ENCODE measurements at regions not wholly inside any gene's neighbourhood (a gene's known extent, or its start where the extent isn't known, plus 50 kb on each side); places are given as distances from the start of the nearest gene placed in this dataset.

- Mint-ChIP-seq H3K4me3 (no peak overlapping the region), H3K9me3 (no peaks in the 10 kb centered on the region), H3K4me1 (no peaks in the 10 kb centered on the region), H3K27me3 (ENCODE audit: low read depth) (peaks cover 21% of the 10 kb centered on the region), H3K36me3 (no peaks in the 10 kb centered on the region), H3K27ac (no peak overlapping the region)
- TF ChIP-seq CTCF (IDR thresholded peaks at IDR 0.05; ENCODE audit: unreplicated experiment): no peak
- DNase-seq (ENCODE audit: low spot score in 2 of 2, unreplicated experiment in 2 of 2): no peak
These were observed 375.2 kb downstream of the AACS start for GRCh38 chr12:125440399-125440798.

GRCh38 chr12:125443341-125443740 is 378.1 kb downstream of the AACS start:
- TF ChIP-seq CTCF (IDR thresholded peaks at IDR 0.05; ENCODE audit: unreplicated experiment): no peak
- Mint-ChIP-seq H3K4me1 (no peaks in the 10 kb centered on the region), H3K27ac (no peak overlapping the region), H3K4me3 (no peak overlapping the region), H3K9me3 (peaks cover 5% of the 10 kb centered on the region), H3K27me3 (ENCODE audit: low read depth) (peaks cover 6% of the 10 kb centered on the region), H3K36me3 (no peaks in the 10 kb centered on the region)
- no peak for DNase-seq (ENCODE audit: low spot score in 2 of 2, unreplicated experiment in 2 of 2)

- no peak for DNase-seq (ENCODE audit: low spot score in 2 of 2, unreplicated experiment in 2 of 2)
- no peaks in the 10 kb centered on the region for H3K4me1 Mint-ChIP-seq
- H3K27ac Mint-ChIP-seq: no peak overlapping the region
- H3K36me3 Mint-ChIP-seq: no peaks in the 10 kb centered on the region
- H3K9me3 Mint-ChIP-seq: peaks cover 33% of the 10 kb centered on the region
- no peak for TF ChIP-seq CTCF (IDR thresholded peaks at IDR 0.05; ENCODE audit: unreplicated experiment)
- H3K4me3 Mint-ChIP-seq: no peak overlapping the region
- peaks cover 13% of the 10 kb centered on the region for H3K27me3 Mint-ChIP-seq (ENCODE audit: low read depth)
These were observed 386.2 kb downstream of the AACS start for GRCh38 chr12:125451408-125451807.

GRCh38 chr12:125453751-125454150 is 388.5 kb downstream of the AACS start:
- no peaks in the 10 kb centered on the region for H3K4me1 Mint-ChIP-seq
- H3K36me3 Mint-ChIP-seq: no peaks in the 10 kb centered on the region
- H3K27me3 Mint-ChIP-seq (ENCODE audit: low read depth): peaks cover 17% of the 10 kb centered on the region
- peaks cover 27% of the 10 kb centered on the region for H3K9me3 Mint-ChIP-seq
- TF ChIP-seq CTCF (IDR thresholded peaks at IDR 0.05; ENCODE audit: unreplicated experiment): no peak
- no peak overlapping the region for H3K4me3 Mint-ChIP-seq
- no peak for DNase-seq (ENCODE audit: low spot score in 2 of 2, unreplicated experiment in 2 of 2)
- no peak overlapping the region for H3K27ac Mint-ChIP-seq

- Mint-ChIP-seq H3K4me3 (no peak overlapping the region), H3K36me3 (no peaks in the 10 kb centered on the region), H3K27ac (no peak overlapping the region), H3K27me3 (ENCODE audit: low read depth) (peaks cover 17% of the 10 kb centered on the region), H3K4me1 (no peaks in the 10 kb centered on the region), H3K9me3 (peaks cover 24% of the 10 kb centered on the region)
- no peak for TF ChIP-seq CTCF (IDR thresholded peaks at IDR 0.05; ENCODE audit: unreplicated experiment)
- no peak for DNase-seq (ENCODE audit: low spot score in 2 of 2, unreplicated experiment in 2 of 2)
These were observed 389.1 kb downstream of the AACS start for GRCh38 chr12:125454291-125454690.

Data from mesothelial cell of epicardium (in vitro differentiated cells).